ENCODE measurements at regions not wholly inside any gene's neighbourhood (a gene's known extent, or its start where the extent isn't known, plus 50 kb on each side); places are given as distances from the start of the nearest gene placed in this dataset.
"Not testable (repeated sequence)": the region's sequence is repeated elsewhere in the genome, so short reads cannot be mapped to it uniquely, and the experiment has no call there.

DNA sequence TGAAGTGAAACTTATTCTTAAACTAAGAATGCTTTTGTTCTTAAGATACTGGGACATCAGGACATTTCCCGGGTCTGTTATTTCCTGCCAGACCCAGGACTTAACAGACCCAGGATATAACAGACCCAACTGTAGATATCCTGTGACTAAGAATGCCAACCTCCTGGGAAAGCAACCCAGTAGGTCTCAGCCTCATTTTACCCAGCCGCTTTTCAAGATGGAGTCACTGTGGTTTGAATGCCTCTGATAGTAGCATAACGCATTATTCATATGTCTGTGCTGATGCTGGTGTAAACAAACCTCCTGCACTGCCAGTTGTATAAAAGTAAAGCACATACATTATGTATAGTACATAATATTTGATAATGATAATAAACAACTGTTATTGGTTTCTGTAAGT lies 185.8 kb upstream of the GPRIN3 start:
- no TSS peak for BruUV-seq (replicated peaks)
- ChIA-PET CTCF (no interaction called here), POLR2A (no interaction called here)
- no peaks in the 10 kb centered on the region for H3K36me3 Mint-ChIP-seq (ENCODE audit: insufficient read depth, unreplicated experiment)
- intact Hi-C loops (cut with micrococcal nuclease; ENCODE audit: unreplicated experiment), result no loop called here
- TF ChIP-seq, protein P1, sequence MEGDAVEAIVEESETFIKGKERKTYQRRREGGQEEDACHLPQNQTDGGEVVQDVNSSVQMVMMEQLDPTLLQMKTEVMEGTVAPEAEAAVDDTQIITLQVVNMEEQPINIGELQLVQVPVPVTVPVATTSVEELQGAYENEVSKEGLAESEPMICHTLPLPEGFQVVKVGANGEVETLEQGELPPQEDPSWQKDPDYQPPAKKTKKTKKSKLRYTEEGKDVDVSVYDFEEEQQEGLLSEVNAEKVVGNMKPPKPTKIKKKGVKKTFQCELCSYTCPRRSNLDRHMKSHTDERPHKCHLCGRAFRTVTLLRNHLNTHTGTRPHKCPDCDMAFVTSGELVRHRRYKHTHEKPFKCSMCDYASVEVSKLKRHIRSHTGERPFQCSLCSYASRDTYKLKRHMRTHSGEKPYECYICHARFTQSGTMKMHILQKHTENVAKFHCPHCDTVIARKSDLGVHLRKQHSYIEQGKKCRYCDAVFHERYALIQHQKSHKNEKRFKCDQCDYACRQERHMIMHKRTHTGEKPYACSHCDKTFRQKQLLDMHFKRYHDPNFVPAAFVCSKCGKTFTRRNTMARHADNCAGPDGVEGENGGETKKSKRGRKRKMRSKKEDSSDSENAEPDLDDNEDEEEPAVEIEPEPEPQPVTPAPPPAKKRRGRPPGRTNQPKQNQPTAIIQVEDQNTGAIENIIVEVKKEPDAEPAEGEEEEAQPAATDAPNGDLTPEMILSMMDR (IDR thresholded peaks at IDR 0.05; ENCODE audit: insufficient read depth in 1 of 2, low read depth in 1 of 2, low read length in 1 of 2, severe bottlenecking in 1 of 2, unreplicated experiment in 1 of 2), result no peak
- DNase-seq, result no peak
- no peak overlapping the region for H3K27ac Mint-ChIP-seq (ENCODE audit: unreplicated experiment)
- H3K4me1 ChIP-seq, result no peaks in the 10 kb centered on the region
- no peak overlapping the region for H3K4me3 Mint-ChIP-seq (ENCODE audit: unreplicated experiment)
- H3K27me3 ChIP-seq (replicated peaks; ENCODE audit: control insufficient read depth, insufficient read depth, low read length), result no peaks in the 10 kb centered on the region
- H3K4me3 ChIP-seq (ENCODE audit: low read depth, low read length), result no peak overlapping the region
- no peaks in the 10 kb centered on the region for H3K36me3 ChIP-seq (ENCODE audit: control insufficient read depth, insufficient read depth, low read length)
- H3K27me3 Mint-ChIP-seq (ENCODE audit: insufficient read depth, unreplicated experiment), result no peaks in the 10 kb centered on the region
- no peaks in the 10 kb centered on the region for H3K4me1 Mint-ChIP-seq (ENCODE audit: low read depth, unreplicated experiment)
- no peaks in the 10 kb centered on the region for H3K9me3 Mint-ChIP-seq (ENCODE audit: unreplicated experiment)
- H3K9me3 ChIP-seq, result no peaks in the 10 kb centered on the region

DNA sequence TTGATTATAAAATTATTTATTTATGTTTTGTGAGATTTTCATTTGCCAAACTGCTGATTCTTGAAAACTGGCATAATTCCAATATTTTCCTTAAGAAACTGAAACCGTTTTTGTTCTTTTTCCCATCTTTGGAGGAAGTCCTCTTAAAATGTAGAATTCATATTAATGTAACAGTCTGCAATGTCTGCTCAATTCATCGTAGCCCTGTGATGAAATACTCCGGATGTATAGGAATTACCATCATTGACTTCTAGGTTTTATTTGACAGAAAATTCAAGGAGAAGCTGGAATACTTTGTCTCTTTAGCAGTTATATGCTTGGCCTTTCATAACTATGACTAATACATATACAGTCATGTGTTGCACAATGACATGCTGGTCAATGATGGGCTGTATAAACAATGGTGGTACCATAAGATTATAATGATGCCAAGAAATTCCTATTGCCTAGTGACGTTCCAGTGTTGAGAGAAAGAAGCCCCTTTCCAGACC lies 185.0 kb upstream of the GPRIN3 start:
- Histone ChIP-seq H3K9me3 (no peaks in the 10 kb centered on the region), H3K36me3 (ENCODE audit: control insufficient read depth, insufficient read depth, low read length) (no peaks in the 10 kb centered on the region), H3K4me3 (ENCODE audit: low read depth, low read length) (no peak overlapping the region), H3K27me3 (replicated peaks; ENCODE audit: control insufficient read depth, insufficient read depth, low read length) (no peaks in the 10 kb centered on the region), H3K4me1 (no peaks in the 10 kb centered on the region)
- intact Hi-C loops (cut with micrococcal nuclease; ENCODE audit: unreplicated experiment), result no loop called here
- no peaks in the 10 kb centered on the region for H3K9me3 Mint-ChIP-seq (ENCODE audit: unreplicated experiment)
- no peak for DNase-seq
- H3K27ac Mint-ChIP-seq (ENCODE audit: unreplicated experiment), result no peak overlapping the region
- TF ChIP-seq, protein P1 (IDR thresholded peaks at IDR 0.05; ENCODE audit: insufficient read depth in 1 of 2, low read depth in 1 of 2, low read length in 1 of 2, severe bottlenecking in 1 of 2, unreplicated experiment in 1 of 2), result no peak
- H3K27me3 Mint-ChIP-seq (ENCODE audit: insufficient read depth, unreplicated experiment), result no peaks in the 10 kb centered on the region
- H3K4me3 Mint-ChIP-seq (ENCODE audit: unreplicated experiment), result no peak overlapping the region
- H3K4me1 Mint-ChIP-seq (ENCODE audit: low read depth, unreplicated experiment), result no peaks in the 10 kb centered on the region
- ChIA-PET POLR2A (no interaction called here), CTCF (no interaction called here)
- no peaks in the 10 kb centered on the region for H3K36me3 Mint-ChIP-seq (ENCODE audit: insufficient read depth, unreplicated experiment)
- no TSS peak for BruUV-seq (replicated peaks)

DNA sequence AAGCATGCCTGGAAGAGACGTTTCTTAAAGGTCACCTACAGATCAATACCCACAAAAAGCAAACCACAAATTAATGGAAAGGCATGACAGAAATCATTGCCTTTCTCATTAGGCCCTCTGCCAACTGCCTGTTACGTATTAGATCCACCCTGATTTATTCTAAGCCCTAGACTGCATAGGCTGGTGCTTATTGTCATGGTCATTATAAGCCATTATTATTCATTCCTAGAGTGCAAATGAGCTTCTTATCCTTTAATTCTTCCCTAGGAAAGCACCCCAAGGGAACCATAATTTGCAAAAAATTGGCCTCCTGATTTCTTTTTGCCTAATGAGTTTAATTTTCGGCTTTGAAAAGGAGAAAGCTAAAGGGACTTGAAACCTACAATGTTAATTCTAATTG lies 184.2 kb upstream of the GPRIN3 start:
- TF ChIP-seq, protein P1 (IDR thresholded peaks at IDR 0.05; ENCODE audit: insufficient read depth in 1 of 2, low read depth in 1 of 2, low read length in 1 of 2, severe bottlenecking in 1 of 2, unreplicated experiment in 1 of 2), result no peak
- Histone ChIP-seq H3K4me3 (ENCODE audit: low read depth, low read length) (no peak overlapping the region), H3K9me3 (no peaks in the 10 kb centered on the region), H3K36me3 (ENCODE audit: control insufficient read depth, insufficient read depth, low read length) (no peaks in the 10 kb centered on the region), H3K27me3 (replicated peaks; ENCODE audit: control insufficient read depth, insufficient read depth, low read length) (no peaks in the 10 kb centered on the region), H3K4me1 (no peaks in the 10 kb centered on the region)
- no peak overlapping the region for H3K27ac Mint-ChIP-seq (ENCODE audit: unreplicated experiment)
- no peak overlapping the region for H3K4me3 Mint-ChIP-seq (ENCODE audit: unreplicated experiment)
- POLR2A ChIA-PET, result no interaction called here
- no peaks in the 10 kb centered on the region for H3K27me3 Mint-ChIP-seq (ENCODE audit: insufficient read depth, unreplicated experiment)
- CTCF ChIA-PET, result no interaction called here
- H3K9me3 Mint-ChIP-seq (ENCODE audit: unreplicated experiment), result no peaks in the 10 kb centered on the region
- BruUV-seq (replicated peaks), result no TSS peak
- no peak for DNase-seq
- H3K36me3 Mint-ChIP-seq (ENCODE audit: insufficient read depth, unreplicated experiment), result no peaks in the 10 kb centered on the region
- H3K4me1 Mint-ChIP-seq (ENCODE audit: low read depth, unreplicated experiment), result no peaks in the 10 kb centered on the region
- intact Hi-C loops (cut with micrococcal nuclease; ENCODE audit: unreplicated experiment), result no loop called here

DNA sequence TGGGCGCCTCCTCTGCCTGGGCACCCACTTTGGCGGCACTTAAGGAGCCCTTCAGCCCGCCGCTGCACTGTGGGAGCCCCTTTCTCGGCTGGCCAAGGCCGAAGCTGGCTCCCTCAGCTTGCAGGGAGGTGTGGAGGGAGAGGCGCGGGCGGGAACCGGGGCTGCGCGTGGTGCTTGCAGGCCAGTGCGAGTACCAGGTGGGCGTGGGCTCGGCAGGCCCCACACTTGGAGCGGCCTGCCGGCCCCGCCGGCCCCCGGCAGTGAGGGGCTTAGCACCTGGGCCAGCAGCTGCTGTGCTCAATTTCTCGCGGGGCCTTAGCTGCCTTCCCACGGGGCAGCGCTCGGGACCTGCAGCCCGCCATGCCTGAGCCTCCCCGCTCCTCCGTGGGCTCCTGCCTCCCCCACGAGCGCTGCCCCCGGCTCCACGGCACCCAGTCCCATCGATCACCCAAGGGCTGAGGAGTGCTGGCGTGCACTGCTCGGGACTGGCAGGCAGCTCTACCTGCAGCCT lies 182.4 kb upstream of the GPRIN3 start:
- CTCF ChIA-PET; POLR2A ChIA-PET; BruUV-seq (replicated peaks): not testable (repeated sequence)

More for the DNA sequence above, 182.4 kb upstream of the GPRIN3 start:
- not testable (repeated sequence) for H3K4me1 ChIP-seq; H3K9me3 Mint-ChIP-seq (ENCODE audit: unreplicated experiment); H3K27me3 ChIP-seq (replicated peaks; ENCODE audit: control insufficient read depth, insufficient read depth, low read length); H3K4me3 ChIP-seq (ENCODE audit: low read depth, low read length); H3K27ac Mint-ChIP-seq (ENCODE audit: unreplicated experiment); H3K36me3 Mint-ChIP-seq (ENCODE audit: insufficient read depth, unreplicated experiment); H3K9me3 ChIP-seq; H3K4me1 Mint-ChIP-seq (ENCODE audit: low read depth, unreplicated experiment); H3K4me3 Mint-ChIP-seq (ENCODE audit: unreplicated experiment); H3K36me3 ChIP-seq (ENCODE audit: control insufficient read depth, insufficient read depth, low read length); DNase-seq; H3K27me3 Mint-ChIP-seq (ENCODE audit: insufficient read depth, unreplicated experiment)
- intact Hi-C loops (cut with micrococcal nuclease; ENCODE audit: unreplicated experiment), result loop anchor here (10.0 kb wide), 2 partner anchors 105 to 375 kb away; no protein-coding TSS in a partner anchor
